Suprapubic skin (tissue), 3 donors: ENCODE measurements at regions not wholly inside any gene's neighbourhood (a gene's known extent, or its start where the extent isn't known, plus 50 kb on each side); places are given as distances from the start of the nearest gene placed in this dataset.

Source experiments
- EP300 ChIP-seq: sonication (generic); formaldehyde crosslinking; IDR thresholded peaks from one replicate; pipeline ENCODE4 v1.6.1; 2017; ENCODE audit warnings: antibody characterized with exemption
- POLR2A ChIP-seq, 2 donors: fragments of 450-650 bp; IDR thresholded peaks; one replicate each; pipeline ENCODE4 v1.6.1; 2017; ENCODE audit warnings: antibody characterized with exemption in 2 of 2, mild to moderate bottlenecking in 2 of 2, moderate library complexity in 2 of 2
- TF ChIP-seq, protein P1 (sequence below), 2 donors: fragments of 200-600 bp in 1 of 2; fragments of 450-650 bp in 1 of 2; sonication (generic) in 1 of 2; IDR thresholded peaks; one replicate each; pipeline ENCODE4 v1.5.1; 2016 to 2019; ENCODE audit warnings: antibody characterized with exemption in 2 of 2, mild to moderate bottlenecking in 1 of 2, moderate library complexity in 1 of 2

DNA sequence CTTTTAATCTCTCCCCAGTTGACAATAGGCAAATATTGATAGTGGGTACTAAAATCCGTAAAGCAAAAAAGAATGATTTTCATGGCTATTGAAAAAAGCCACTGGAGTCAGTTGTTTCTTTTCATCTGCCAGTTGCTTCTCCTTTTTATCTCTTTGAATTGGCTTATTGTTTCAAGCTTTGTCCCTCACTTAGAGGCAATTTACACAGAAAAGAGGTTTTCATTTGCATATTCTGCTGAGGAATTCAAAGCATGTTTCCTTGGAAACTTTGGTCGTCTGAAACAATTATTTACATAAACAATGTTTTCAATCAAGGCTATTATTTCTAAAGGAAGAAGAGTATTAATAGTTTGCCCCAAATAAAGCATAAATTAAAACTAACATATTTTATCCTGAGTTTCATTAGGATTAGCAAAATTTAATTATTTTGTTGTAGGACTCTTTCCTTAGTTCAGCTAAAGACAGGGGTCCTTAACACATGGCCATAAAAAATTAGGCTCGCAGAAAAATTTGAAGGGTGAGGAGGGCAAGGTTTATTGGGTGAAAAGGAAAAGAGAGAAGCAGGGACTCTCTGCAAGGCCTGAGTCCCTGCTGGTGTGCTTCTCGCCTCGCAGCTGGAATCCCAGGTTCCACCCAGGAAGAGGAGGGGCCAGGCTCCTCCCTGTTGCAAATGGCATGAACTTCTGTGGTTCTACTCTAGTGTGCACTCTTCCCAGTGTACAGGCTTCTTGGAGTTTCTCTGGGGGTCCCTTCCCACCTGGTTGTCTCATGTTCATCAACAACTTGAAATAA, 138.8 kb upstream of the LAMA2 start:
- TF ChIP-seq, protein P1, sequence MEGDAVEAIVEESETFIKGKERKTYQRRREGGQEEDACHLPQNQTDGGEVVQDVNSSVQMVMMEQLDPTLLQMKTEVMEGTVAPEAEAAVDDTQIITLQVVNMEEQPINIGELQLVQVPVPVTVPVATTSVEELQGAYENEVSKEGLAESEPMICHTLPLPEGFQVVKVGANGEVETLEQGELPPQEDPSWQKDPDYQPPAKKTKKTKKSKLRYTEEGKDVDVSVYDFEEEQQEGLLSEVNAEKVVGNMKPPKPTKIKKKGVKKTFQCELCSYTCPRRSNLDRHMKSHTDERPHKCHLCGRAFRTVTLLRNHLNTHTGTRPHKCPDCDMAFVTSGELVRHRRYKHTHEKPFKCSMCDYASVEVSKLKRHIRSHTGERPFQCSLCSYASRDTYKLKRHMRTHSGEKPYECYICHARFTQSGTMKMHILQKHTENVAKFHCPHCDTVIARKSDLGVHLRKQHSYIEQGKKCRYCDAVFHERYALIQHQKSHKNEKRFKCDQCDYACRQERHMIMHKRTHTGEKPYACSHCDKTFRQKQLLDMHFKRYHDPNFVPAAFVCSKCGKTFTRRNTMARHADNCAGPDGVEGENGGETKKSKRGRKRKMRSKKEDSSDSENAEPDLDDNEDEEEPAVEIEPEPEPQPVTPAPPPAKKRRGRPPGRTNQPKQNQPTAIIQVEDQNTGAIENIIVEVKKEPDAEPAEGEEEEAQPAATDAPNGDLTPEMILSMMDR (IDR thresholded peaks at IDR 0.05): no peak
- TF ChIP-seq POLR2A (IDR thresholded peaks at IDR 0.05): no peak
- no peak for TF ChIP-seq EP300
